ENCODE measurements at regions not wholly inside any gene's neighbourhood (a gene's known extent, or its start where the extent isn't known, plus 50 kb on each side); places are given as distances from the start of the nearest gene placed in this dataset.

GRCh38 chr12:20142316-20142715 is 226.0 kb upstream of the PDE3A start:
- no peak for TF ChIP-seq CTCF (IDR thresholded peaks at IDR 0.05; ENCODE audit: low read depth, low read length, poor library complexity, severe bottlenecking)
- no peak for TF ChIP-seq EZH2phosphoT487 (IDR thresholded peaks at IDR 0.05; ENCODE audit: borderline replicate concordance, low read length)
